Stimulated activated naive B cell treated with anti-CD40 and anti-IgM and Interleukin-4, amounts not matched to agents 10 μg/mL and 1 μg/mL and 100 μg/mL, for 72 hours (primary cell): ENCODE measurements at regions not wholly inside any gene's neighbourhood (a gene's known extent, or its start where the extent isn't known, plus 50 kb on each side); places are given as distances from the start of the nearest gene placed in this dataset.

Source experiments
- ATAC-seq, 2 donors: fragments of 150-1000 bp; cut with Tn5 transposase; replicated peaks; 2 replicates each; pipeline ENCODE4 v1.10.0; 2021; ENCODE audit warnings: moderate library complexity in 1 of 2
- DNase-seq: peaks from one replicate; pipeline ENCODE4 v3.0.0; 2021
- H3K27ac Mint-ChIP-seq: one replicate; pipeline ENCODE4 v1.8.0; 2022; ENCODE audit warnings: mild to moderate bottlenecking, mixed read lengths
- H3K27me3 Mint-ChIP-seq, 2 donors: one replicate each; pipeline ENCODE4 v1.8.0; 2022; ENCODE audit warnings: mixed read lengths in 2 of 2
- H3K36me3 Mint-ChIP-seq, 2 donors: one replicate each; pipeline ENCODE4 v1.8.0; 2022; ENCODE audit warnings: mixed read lengths in 2 of 2, mild to moderate bottlenecking in 1 of 2
- H3K4me1 Mint-ChIP-seq, 2 donors: one replicate each; pipeline ENCODE4 v1.8.0; 2022; ENCODE audit warnings: mixed read lengths in 2 of 2, mild to moderate bottlenecking in 1 of 2
- H3K4me3 Mint-ChIP-seq, 2 donors: one replicate each; pipeline ENCODE4 v1.8.0; 2022; ENCODE audit warnings: mild to moderate bottlenecking in 2 of 2, mixed read lengths in 2 of 2, moderate library complexity in 1 of 2
- H3K9me3 Mint-ChIP-seq, 2 donors: one replicate each; pipeline ENCODE4 v1.8.0; 2022; ENCODE audit warnings: mixed read lengths in 2 of 2, mild to moderate bottlenecking in 1 of 2

GRCh38 chr12:89791286-89791685, 82.6 kb upstream of the ATP2B1 start:
- Mint-ChIP-seq H3K27me3 (no peaks in the 10 kb centered on the region), H3K36me3 (peaks cover 9 to 13% of the 10 kb centered on the region in 2 donors), H3K4me3 (no peak overlapping the region), H3K27ac (no peak overlapping the region), H3K9me3 (peaks cover 0 to 12% of the 10 kb centered on the region in 2 donors), H3K4me1 (peaks cover 8 to 20% of the 10 kb centered on the region in 2 donors)
- ATAC-seq (no peak), DNase-seq (no peak)

DNA sequence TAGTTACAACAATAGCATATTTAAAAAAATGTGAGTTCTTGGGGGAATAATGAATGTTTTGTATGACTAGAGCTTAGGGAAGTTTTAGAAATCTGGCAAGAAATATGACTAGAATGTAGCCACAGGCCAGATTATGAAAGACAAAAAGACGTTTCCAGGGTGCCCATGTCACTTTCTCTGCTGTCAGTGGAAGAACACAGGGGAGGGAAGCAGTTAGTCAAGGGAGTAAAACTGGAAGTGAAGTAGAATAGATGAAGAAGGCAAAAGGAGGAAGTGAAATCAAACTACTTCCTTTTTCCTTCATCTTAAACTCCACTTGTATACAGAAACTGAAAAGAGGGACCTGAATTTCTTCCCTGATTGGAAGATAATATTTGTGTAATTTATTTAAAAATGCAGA, 81.2 kb upstream of the ATP2B1 start:
- DNase-seq (peak; percentile 18), ATAC-seq (peak; percentile 94 to 95)
- H3K27ac Mint-ChIP-seq, result no peak overlapping the region
- peak overlapping the region in 1 of 2 donors; percentile 40 for H3K4me3 Mint-ChIP-seq
- H3K27me3 Mint-ChIP-seq, result no peaks in the 10 kb centered on the region
- H3K36me3 Mint-ChIP-seq, result peaks cover 16 to 25% of the 10 kb centered on the region in 2 donors
- H3K9me3 Mint-ChIP-seq, result peaks cover 8 to 21% of the 10 kb centered on the region in 2 donors
- H3K4me1 Mint-ChIP-seq, result peaks cover 8 to 16% of the 10 kb centered on the region in 2 donors

DNA sequence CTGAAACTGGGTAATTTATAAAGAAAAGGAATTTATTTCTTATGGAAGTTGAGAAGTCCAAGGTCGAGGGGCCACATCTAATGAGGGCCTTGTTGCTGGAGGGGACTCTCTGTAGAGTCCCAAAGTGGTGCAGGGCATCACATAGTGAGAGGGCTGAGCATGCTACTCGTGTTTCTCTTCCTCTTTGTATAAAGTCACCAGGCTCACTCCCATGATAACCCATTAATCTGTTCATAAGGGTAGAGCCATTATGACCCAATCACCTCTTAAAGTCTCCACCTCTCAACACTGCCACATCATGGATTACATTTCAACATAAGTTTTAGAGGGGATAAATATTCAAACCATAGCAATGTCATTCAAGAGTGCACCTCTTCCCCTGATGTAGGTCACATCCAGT, 79.1 kb upstream of the ATP2B1 start:
- Mint-ChIP-seq H3K27ac (no peak overlapping the region), H3K4me1 (peaks cover 17 to 23% of the 10 kb centered on the region in 2 donors), H3K9me3 (peaks cover 8 to 21% of the 10 kb centered on the region in 2 donors), H3K4me3 (no peak overlapping the region), H3K36me3 (peaks cover 17 to 25% of the 10 kb centered on the region in 2 donors), H3K27me3 (no peaks in the 10 kb centered on the region)
- peak; percentile 35 to 51 for ATAC-seq
- DNase-seq, result no peak

GRCh38 chr12:89786177-89786810, 77.7 kb upstream of the ATP2B1 start:
- DNase-seq (no peak), ATAC-seq (no peak)
- Mint-ChIP-seq H3K4me3 (no peak overlapping the region), H3K27me3 (no peaks in the 10 kb centered on the region), H3K27ac (no peak overlapping the region), H3K36me3 (peaks cover 17 to 25% of the 10 kb centered on the region in 2 donors), H3K9me3 (peaks cover 8 to 21% of the 10 kb centered on the region in 2 donors), H3K4me1 (peaks cover 17 to 23% of the 10 kb centered on the region in 2 donors)

DNA sequence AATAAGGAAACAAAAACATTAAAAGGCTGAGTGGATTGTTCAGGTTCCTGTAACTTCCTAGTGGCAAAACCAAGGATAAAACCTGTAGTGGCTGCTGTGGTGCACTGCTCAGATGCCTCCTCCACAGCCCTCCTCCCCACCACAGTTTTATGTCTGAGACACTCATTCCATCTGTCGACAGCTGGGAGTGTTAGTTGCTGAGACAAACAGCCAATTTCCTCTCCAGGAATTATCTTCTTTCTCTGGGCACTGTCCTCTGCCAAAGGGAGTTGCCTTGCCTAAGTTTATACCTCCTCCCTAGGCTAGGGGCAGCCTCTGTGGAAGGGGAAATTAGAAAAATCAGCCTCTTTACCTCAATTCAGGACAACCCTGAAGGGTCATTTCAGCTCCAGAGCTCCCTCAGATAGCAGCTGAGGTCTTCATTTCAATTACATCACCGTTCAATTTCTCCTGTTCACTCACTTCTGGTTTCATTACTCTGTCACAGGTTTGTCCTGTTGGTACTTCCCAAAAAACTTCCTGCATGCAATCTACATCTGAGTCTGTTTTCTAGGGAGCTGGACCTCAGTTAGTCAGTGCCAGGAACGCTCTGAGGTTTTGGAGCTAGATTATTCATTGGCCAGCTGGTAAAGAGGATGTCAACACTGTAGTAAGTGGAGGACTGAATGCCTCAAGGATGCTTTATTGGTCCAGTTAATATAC, 74.9 kb upstream of the ATP2B1 start:
- DNase-seq (no peak), ATAC-seq (no peak)
- Mint-ChIP-seq H3K27ac (peak overlapping the region; percentile 42), H3K4me3 (no peak overlapping the region), H3K9me3 (peaks cover 8 to 21% of the 10 kb centered on the region in 2 donors), H3K4me1 (peaks cover 14 to 16% of the 10 kb centered on the region in 2 donors), H3K36me3 (peaks cover 17 to 25% of the 10 kb centered on the region in 2 donors), H3K27me3 (no peaks in the 10 kb centered on the region)

- H3K27ac Mint-ChIP-seq, result no peak overlapping the region
- H3K4me3 Mint-ChIP-seq, result no peak overlapping the region
- H3K36me3 Mint-ChIP-seq, result peaks cover 22 to 30% of the 10 kb centered on the region in 2 donors
- H3K4me1 Mint-ChIP-seq, result peaks cover 11 to 12% of the 10 kb centered on the region in 2 donors
- no peak for DNase-seq
- peaks cover 13 to 25% of the 10 kb centered on the region in 2 donors for H3K9me3 Mint-ChIP-seq
- H3K27me3 Mint-ChIP-seq, result no peaks in the 10 kb centered on the region
- no peak for ATAC-seq
Measured at GRCh38 chr12:89782807-89783206, 74.2 kb upstream of the ATP2B1 start.

DNA sequence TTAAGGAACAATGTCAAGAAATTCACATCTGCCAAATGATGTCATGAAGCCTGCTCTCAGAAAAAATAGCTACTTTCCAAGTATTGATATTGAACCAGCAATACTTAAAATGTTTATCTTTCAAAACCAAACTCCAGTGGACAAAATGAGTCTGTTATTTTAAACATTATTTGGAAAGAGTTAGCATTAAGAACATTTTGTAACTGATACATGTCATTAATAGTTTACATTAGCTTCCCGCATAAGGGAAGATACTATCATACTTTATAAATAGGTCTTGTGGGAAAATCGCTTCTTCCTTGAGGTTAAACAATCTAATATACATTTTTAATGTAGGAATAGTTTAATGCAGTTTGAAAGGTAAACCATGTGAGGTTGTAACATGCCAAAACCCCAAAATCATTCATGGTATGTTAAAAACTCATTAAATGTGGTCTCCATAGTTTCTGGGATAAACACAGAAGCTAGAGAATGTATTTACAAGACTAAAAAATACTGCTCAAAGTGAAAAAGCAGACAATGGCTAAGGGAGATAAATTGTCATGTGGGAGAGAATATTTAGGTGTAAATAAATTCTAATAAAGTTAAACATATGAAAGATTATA, 73.4 kb upstream of the ATP2B1 start:
- Mint-ChIP-seq H3K4me1 (peaks cover 12 to 14% of the 10 kb centered on the region in 2 donors), H3K9me3 (peaks cover 18 to 23% of the 10 kb centered on the region in 2 donors), H3K36me3 (peaks cover 22 to 29% of the 10 kb centered on the region in 2 donors), H3K27ac (no peak overlapping the region), H3K4me3 (no peak overlapping the region), H3K27me3 (no peaks in the 10 kb centered on the region)
- DNase-seq (no peak), ATAC-seq (no peak)

GRCh38 chr12:89781156-89781555, 72.5 kb upstream of the ATP2B1 start:
- ATAC-seq (no peak), DNase-seq (no peak)
- no peak overlapping the region for H3K4me3 Mint-ChIP-seq
- H3K27me3 Mint-ChIP-seq, result no peaks in the 10 kb centered on the region
- H3K9me3 Mint-ChIP-seq, result peaks cover 18 to 19% of the 10 kb centered on the region in 2 donors
- peaks cover 12 to 14% of the 10 kb centered on the region in 2 donors for H3K4me1 Mint-ChIP-seq
- H3K27ac Mint-ChIP-seq, result no peak overlapping the region
- peaks cover 15 to 21% of the 10 kb centered on the region in 2 donors for H3K36me3 Mint-ChIP-seq

DNA sequence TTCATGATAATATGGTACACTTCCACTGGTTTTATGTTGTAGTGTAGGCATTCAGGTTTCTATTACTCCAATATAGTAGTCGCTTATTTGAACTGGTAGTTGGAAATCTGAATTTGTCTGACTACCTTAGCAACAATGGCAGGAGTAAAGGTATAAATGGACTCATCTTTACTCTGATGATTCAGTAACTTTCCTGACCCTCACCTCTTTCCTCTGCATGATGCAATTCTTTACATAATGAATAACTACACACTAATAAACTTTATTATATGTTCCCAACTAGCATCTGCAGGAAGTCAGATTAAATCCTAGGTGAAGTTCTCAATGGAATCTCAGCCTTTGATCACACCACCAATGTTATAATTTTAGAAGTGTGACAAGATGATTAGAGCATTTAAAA, 70.5 kb upstream of the ATP2B1 start:
- no peak for DNase-seq
- peaks cover 12 to 14% of the 10 kb centered on the region in 2 donors for H3K4me1 Mint-ChIP-seq
- H3K27me3 Mint-ChIP-seq, result no peaks in the 10 kb centered on the region
- no peak overlapping the region for H3K4me3 Mint-ChIP-seq
- ATAC-seq, result no peak
- no peak overlapping the region for H3K27ac Mint-ChIP-seq
- H3K9me3 Mint-ChIP-seq, result peaks cover 10 to 11% of the 10 kb centered on the region in 2 donors
- H3K36me3 Mint-ChIP-seq, result peaks cover 8 to 9% of the 10 kb centered on the region in 2 donors

DNA sequence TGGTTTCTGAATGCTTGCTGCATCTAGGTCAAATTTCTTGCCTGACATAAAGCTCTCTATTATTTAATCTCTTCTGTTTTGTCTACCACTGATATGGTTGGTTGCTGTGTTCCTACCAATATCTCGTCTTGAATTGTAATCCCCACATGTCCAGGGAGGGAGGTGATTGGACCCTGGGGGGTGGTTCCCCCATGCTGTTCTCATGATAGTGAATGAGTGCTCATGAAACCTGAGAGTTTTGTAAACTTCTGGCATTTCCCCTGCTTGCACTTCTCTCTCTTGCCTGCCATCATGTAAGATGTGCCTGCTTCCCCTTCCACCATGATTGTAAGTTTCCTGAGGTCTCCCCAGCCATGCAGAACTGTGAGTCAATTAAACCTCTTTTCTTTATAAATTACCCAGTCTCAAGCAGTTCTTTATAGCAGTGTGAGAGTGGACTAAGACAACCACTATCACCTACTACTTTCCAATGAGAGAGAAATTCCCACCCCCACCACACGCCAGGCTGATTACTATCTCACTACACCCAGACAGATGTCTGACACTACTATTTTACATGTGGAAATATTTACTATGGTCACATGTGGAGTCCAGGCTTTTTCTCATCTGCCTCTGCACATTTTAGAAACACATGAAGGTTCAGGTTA, 69.2 kb upstream of the ATP2B1 start:
- peaks cover 10 to 11% of the 10 kb centered on the region in 2 donors for H3K9me3 Mint-ChIP-seq
- no peak overlapping the region for H3K4me3 Mint-ChIP-seq
- DNase-seq (no peak), ATAC-seq (no peak)
- no peaks in the 10 kb centered on the region for H3K27me3 Mint-ChIP-seq
- peaks cover 6 to 9% of the 10 kb centered on the region in 2 donors for H3K36me3 Mint-ChIP-seq
- no peak overlapping the region for H3K27ac Mint-ChIP-seq
- H3K4me1 Mint-ChIP-seq, result peaks cover 5 to 7% of the 10 kb centered on the region in 2 donors

DNA sequence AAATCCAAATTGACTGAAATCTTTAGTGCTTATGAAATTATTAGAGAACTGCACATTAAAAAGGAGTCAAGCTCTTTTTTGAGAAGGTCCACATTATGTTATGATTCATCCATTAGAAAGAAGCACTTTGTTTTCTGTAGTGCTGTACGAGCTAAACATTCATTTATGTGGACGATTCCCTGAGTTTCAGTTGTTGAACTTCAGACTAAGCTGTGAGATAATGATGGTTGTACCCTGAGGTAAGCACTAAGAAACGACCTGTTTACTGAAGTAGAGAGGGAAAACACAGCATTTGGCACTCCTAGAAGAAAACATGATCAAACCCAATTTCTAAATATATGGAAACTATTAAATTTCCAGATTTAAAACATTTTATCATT, 67.3 kb upstream of the ATP2B1 start:
- no peak overlapping the region for H3K4me3 Mint-ChIP-seq
- no peak overlapping the region for H3K27ac Mint-ChIP-seq
- H3K4me1 Mint-ChIP-seq, result peaks cover 3 to 5% of the 10 kb centered on the region in 2 donors
- H3K9me3 Mint-ChIP-seq, result peaks cover 12 to 14% of the 10 kb centered on the region in 2 donors
- no peaks in the 10 kb centered on the region for H3K27me3 Mint-ChIP-seq
- no peak for DNase-seq
- peaks cover 6 to 13% of the 10 kb centered on the region in 2 donors for H3K36me3 Mint-ChIP-seq
- no peak for ATAC-seq

- peaks cover 6 to 13% of the 10 kb centered on the region in 2 donors for H3K36me3 Mint-ChIP-seq
- H3K9me3 Mint-ChIP-seq, result peaks cover 12 to 14% of the 10 kb centered on the region in 2 donors
- no peak overlapping the region for H3K27ac Mint-ChIP-seq
- peaks cover 3 to 5% of the 10 kb centered on the region in 2 donors for H3K4me1 Mint-ChIP-seq
- no peak overlapping the region for H3K4me3 Mint-ChIP-seq
- ATAC-seq, result no peak
- no peaks in the 10 kb centered on the region for H3K27me3 Mint-ChIP-seq
- no peak for DNase-seq
Measured at GRCh38 chr12:89775063-89775985, 66.7 kb upstream of the ATP2B1 start.

GRCh38 chr12:89774645-89775044, 66.0 kb upstream of the ATP2B1 start:
- H3K4me3 Mint-ChIP-seq, result no peak overlapping the region
- peaks cover 3 to 5% of the 10 kb centered on the region in 2 donors for H3K4me1 Mint-ChIP-seq
- no peak for DNase-seq
- no peak overlapping the region for H3K27ac Mint-ChIP-seq
- H3K27me3 Mint-ChIP-seq, result no peaks in the 10 kb centered on the region
- H3K36me3 Mint-ChIP-seq, result peaks cover 6 to 13% of the 10 kb centered on the region in 2 donors
- ATAC-seq, result no peak
- peaks cover 12 to 14% of the 10 kb centered on the region in 2 donors for H3K9me3 Mint-ChIP-seq
